KBM-7 (cell line): ENCODE measurements at regions not wholly inside any gene's neighbourhood (a gene's known extent, or its start where the extent isn't known, plus 50 kb on each side); places are given as distances from the start of the nearest gene placed in this dataset.
"Not testable (repeated sequence)": the region's sequence is repeated elsewhere in the genome, so short reads cannot be mapped to it uniquely, and the experiment has no call there.

Source experiments
- DNase-seq: peaks from one replicate; pipeline ENCODE4 v3.0.0-alpha.2; 2015
- in situ Hi-C: fragments of 300-500 bp; cut with MboI; formaldehyde crosslinking; loops from 2 replicates; pipeline ENCODE4 v1.14.3; 2020; ENCODE audit warnings: low sequenced_read_pairs, low pct_unique_long_range_greater_than_20kb, mixed read lengths

DNA sequence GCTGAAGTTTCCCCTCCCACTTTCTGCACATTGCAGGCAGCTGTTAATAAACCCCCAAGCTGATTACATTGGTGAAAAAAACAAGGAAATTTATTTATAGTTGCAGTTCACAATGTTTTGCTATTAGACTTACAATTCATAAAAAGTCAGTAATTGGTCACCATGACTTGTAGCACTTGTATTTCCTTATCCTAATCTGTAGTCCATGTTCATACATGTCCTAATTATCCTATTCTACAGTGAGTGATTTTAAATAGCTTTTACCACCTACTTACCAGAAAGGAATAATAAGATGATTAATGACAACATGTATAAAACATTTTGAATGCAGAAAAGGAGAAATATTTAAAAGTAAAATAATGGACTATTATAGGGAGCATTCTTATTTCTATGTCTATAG, 760.0 kb upstream of the RIOK2 start:
- no peak for DNase-seq
- in situ Hi-C loops = no loop called here

DNA sequence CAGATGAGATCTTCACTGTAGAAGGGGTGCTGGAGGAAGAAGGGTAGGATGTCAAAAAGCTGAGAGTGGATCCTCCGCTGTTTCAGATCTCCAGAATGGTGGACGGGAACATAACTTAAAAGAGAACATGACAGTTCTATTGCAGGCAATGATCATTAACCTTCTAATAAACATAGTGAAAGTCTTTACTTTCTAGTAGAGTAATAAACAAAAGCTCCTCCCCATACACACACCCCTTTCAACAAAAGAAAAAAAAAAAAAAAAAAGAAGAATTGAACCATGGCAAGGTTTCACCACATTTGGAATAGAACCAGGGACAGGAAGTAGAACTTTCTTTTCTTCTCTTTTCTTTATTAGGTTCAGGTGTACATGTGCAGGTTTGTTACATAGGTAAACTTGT, 768.1 kb upstream of the RIOK2 start:
- no peak for DNase-seq
- in situ Hi-C loops = no loop called here

DNA sequence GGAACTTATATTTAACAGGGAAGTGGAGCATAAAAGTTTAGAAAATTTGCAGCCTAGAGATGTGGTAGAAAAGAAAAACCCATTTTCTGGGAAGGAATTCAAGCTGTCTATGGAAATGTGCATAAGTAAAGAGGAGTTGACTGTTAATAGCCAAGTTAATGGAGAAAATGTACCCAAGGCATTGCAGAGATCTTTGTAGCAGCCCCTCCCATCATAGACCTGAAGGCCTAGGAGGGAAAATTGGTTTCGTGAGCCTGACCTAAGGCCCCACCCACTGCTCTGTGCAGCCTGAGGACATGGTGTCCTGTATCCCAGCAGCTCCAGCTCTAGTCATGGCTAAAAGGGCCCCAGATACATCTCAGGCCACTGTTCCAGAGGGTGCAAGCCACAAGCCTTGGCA, 772.4 kb upstream of the RIOK2 start:
- no peak for DNase-seq
- in situ Hi-C loops = no loop called here

DNA sequence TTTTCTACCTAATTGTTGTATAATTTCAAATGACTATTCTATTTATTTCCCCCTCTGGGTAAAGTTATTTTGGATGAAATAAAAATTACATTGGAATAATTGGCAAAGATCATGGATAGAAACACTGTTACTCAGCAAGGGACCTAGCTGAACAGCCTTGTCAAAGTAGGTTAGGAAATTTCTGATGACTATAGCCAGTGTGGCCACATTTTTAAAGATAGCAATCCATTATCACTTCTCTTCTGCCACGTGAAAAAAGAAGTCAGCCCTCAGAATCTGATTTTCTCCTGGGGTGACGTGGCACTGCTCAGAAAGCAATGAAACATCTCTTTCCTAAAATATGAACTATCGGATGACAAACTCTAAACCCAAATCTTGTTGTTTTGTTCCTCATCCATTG, 784.2 kb upstream of the RIOK2 start:
- in situ Hi-C loops = no loop called here
- no peak for DNase-seq

DNA sequence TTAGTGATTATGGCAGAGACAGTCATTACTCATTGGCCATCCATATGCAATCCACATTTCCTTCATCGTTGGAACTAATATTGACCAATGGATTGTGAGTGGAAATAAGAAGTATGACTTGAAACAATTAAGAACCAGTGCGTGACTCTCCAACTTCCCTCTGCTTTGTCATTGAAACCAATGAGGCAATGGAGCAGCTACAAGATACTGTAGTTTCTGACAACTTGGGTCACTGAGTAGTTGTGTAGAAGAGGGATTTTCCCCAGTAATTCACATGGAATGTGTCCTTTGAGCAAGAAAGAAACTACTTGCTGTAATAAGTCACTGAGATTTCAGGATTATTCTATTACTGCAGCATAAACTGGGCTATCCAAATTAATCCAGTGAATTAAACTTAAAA, 785.3 kb upstream of the RIOK2 start:
- no peak for DNase-seq
- in situ Hi-C loops = no loop called here

DNA sequence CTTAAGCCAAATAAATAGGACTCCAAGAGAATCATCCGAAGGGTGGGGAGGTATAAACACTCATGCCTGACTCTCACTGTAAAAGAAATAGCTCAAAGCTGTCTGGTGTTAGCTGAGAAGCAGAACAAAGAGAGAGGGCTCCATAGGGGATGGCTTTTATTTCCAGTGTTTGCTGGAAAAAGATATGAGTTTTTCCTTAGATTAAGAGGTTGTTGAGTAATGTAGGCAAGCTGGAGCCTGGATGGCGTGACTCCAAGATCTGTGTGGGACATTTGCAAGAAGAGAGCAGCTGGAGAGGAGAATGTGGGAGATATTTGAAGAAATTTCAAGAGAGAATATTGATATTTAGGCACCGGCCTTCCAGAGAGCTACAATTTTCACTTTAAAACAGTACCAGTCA, 793.7 kb upstream of the RGMB start:
- in situ Hi-C loops = no loop called here
- no peak for DNase-seq

DNA sequence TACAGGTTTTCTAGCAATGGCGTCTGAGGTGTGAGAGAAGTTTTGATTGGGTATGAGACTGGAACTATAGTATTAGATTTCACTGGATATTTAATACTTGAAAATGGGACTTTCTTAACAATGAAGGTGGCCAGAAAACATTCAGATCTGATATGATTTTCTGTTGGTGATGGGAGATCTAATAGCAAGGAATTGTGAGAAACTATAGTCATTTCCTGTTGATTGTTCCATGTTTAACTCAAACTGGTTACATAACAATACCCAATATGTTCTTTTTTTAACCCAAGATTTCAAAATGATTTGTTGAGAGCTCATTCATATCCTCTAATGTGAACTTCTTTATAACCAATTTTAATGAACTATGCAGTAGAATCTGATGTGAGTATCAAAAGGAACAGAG, 793.2 kb upstream of the RGMB start:
- in situ Hi-C loops = no loop called here
- no peak for DNase-seq

DNA sequence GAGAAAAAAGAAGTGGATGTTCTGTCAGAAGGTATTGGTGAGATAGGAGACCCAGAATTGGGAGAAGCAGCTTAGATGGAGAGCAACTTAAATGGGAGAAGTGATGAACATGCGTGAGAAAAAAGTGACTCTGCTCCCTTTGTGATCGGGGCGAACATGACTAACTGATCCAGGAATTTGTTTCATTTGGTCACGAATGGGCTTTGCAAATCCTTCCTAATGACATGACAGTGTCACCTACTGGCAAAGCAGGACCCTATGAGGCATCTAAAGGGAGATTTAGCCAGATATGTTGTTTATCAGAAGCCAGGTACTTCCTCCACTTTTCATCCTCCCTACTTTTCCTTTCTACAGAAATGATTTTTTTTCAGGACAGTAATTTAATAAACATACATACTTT, 787.4 kb upstream of the RGMB start:
- no peak for DNase-seq
- in situ Hi-C loops = no loop called here

DNA sequence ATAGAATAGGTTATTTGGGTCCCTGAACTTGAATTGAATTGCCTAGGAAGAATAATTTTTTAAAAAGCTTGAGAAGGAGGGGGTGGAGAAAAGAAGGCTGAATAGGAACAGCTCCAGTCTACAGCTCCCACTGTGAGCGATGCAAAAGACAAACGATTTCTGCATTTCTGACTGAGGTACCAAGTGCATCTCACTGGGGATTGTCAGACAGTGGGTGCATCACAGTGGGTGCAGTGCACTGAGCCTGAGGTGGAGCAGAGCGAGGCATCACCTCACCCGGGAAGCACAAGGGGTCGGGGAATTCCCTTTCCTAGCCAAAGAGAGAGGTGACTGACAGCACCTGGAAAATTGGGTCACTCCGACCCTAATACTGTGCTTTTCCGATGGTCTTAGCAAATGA, 782.2 kb upstream of the RGMB start:
- no peak for DNase-seq
- in situ Hi-C loops = no loop called here

DNA sequence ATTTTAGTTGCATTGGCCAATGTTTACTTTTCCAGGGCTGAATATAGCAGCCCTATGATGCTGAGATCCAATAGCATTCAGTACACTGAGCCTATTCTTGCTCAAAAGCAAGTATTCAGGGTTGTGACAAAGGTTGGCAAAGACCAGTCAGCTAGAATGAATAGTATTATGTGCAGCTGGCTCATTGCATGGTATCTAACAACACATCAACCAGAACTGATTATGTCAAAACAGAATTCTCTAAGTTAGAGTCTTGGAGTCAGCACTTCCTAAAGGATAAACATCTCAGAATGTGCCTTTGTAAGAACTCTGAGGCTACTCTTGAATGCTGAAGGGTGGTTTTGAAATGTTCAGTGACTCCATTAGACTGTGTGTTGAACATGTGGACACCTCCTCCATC, 774.5 kb upstream of the RGMB start:
- no peak for DNase-seq
- in situ Hi-C loops = no loop called here

DNA sequence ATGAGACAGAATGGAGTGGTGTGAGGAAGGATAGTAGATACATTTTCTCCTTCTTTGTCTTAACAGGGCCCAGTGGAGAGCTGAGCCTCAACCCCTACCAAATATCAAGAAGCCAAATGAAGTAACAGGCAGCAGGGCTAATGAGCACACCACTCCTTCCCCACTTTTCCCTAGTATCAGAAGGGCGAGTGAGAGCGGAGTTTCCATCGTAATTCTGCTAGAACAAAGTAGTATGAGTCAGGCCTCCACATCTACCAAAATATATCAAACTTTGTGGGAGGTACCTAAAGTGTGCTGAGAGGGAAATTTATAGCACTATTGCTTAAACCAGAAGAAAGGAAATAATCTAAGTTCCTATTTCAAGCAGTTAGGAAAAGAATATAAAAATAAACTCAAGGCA, 769.0 kb upstream of the RGMB start:
- DNase-seq = no peak
- in situ Hi-C loops = no loop called here

DNA sequence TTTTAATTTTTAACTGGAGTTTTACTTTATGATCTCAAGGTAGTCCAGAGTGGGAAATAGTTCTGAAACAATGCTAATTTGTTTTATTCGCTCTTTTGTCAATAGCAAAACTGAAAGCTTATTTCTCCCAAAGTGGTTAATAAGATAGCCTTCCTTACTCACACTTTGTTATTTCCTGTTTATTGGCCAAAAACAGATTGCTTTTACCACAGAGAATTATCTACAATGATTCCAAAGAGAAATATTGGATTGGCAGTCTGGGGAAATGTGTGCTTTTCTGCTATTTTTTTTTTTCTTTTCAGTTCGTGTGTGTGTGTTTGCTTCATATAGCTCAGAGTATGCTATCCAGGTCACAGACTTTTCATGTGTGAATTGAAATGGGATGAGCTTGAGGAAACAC, 756.7 kb upstream of the RGMB start:
- DNase-seq = no peak
- in situ Hi-C loops = no loop called here

DNA sequence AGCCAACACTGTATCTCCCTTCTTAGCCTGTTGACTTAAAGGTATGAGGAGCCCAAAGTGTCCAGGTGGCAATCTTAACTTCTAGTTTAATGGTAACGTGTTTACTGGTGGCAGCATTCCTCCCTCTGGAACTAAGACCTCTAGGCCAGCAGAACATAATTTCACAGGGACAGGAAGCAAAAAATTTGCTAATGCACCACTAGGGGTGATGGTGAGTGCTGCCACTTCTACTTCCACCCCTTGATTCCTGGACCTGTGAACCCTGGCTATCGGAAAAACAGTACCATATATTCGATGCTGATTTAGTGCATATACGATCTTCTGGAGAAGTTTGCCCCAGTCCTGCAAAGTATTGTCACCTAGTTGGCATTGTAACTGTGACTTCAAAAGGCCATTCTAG, 743.2 kb upstream of the RGMB start:
- in situ Hi-C loops, DNase-seq: not testable (repeated sequence)

DNA sequence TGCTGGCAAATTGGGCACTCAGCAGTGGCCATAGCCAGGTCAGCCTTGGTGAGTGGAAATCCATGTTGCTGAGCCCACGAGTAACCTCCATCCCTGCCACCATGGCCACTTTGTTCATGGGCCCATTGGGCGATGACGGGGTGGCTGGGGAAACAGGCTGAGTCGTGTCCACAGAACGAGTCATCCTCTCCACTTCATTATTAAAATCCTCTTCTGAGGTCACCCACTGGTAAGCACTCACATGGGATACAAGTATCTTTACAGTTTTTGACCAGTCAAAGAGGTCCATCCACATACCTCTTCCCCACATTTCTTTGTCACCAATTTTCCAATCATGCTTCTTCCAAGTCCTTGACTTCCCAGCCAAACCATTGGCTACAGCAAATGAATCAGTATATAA, 742.4 kb upstream of the RGMB start:
- DNase-seq, in situ Hi-C loops: not testable (repeated sequence)

DNA sequence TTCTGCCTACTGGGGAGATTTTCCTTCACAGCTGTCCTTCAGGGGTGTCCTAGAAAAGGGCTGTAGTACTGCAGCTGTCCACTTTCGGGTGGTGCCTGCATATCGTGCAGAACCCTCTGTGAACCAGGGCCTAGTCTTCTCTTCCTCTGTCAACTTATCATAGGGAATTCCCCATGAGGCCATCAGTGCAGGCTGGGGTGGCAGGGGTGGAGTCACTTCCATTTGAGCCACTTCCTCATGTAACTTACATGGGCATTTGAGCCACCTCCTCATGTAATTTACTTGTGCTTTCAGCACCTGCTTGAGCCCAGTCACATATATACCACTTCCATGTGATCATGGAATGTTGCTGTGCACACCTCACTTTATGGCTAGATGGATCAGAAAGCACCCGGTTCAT, 742.0 kb upstream of the RGMB start:
- in situ Hi-C loops = no loop called here
- no peak for DNase-seq

DNA sequence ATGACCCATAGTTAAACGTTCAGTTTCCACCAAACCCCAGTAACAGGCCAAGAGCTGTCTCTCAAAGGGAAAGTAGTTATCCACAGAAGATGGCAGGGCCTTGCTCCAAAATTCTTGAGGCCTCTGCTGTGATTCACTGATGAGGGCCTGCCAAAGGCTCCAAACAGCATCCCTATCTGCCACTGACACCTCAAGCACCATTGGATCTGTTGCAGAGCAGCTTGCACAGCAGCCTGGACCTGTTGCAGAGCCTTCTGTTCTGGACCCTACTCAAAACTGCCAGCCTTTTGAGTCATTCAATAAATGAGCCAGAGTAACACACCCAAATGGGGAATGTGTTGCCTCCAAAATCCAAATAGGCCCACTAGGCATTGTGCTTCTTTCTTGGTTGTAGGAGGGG, 741.5 kb upstream of the RGMB start:
- DNase-seq = no peak
- in situ Hi-C loops = no loop called here

DNA sequence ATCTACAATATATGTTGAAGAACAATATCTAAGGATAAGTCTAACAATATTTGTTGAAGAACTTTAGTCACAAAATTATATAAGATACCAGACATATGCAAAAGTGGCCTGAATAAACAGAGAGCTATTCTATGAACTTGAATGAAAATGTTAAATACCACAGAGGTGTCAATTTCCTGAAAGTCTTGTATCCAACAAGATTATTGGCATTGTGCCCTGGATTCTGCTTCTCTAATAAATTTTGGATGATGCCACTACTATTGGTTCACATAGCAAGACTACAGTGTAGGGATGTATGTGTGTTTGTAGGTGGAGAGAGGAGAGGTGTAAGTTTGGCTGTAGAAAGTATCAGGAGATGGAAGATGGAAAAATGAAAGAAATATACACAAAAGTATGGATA, 731.8 kb upstream of the RGMB start:
- in situ Hi-C loops = no loop called here
- no peak for DNase-seq

DNA sequence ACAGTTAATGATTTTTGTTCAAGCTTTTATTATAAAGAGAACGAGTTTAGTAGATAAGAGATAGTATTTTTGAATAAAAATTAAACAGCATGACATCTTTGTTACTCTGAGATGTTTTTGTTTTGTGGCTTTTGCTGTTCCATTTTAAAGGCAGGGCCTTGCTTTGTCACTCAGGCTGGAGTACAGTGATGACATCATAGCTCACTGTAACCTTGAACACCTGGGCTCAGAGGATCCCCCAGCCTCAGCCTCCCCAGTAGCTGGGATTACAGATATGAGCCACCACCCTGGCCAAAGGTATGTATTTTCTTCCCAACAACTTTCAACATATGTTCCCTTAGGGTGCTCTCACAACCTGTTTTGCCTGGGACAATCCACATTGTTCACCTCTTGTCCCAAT, 730.9 kb upstream of the RGMB start:
- DNase-seq = no peak
- in situ Hi-C loops = no loop called here

DNA sequence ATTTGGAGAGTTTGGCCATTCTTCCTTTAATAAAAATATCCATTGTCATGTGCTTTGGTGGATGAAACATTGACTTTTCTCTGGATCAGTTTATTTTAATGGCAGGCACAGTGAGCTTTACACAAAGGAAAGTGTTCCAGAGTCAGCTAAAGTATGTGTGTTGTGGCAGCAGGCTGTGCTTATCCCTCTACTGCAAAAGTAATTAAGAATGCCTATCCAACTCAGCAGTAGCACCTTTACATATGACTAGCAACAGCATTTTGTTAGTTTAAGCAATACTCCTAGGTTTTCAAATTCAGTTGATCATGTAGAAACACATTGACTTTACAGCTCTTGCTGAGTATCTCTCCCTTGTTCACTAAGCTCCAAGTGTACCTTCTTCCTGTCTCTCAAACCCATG, 730.5 kb upstream of the RGMB start:
- in situ Hi-C loops = no loop called here
- DNase-seq = no peak

DNA sequence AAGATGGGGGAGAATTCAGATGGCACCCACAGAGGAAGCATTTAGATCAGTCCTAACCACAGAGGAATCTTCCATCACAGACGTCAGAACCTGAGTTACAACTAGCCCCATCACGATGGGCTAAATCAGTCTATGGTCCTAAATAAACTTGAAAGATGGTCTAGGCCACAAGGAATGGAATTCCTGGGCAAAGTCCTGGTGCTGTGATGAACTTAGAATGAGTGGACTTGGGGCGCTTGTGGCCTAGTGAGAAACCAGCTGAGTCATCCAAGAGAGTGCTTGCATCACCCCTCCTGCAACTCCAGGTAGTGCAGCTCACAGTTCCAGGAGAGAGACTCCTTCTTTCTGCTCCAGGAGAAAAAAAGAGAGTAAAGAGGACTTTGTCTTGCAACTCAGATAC, 722.9 kb upstream of the RGMB start:
- no peak for DNase-seq
- in situ Hi-C loops = no loop called here

DNA sequence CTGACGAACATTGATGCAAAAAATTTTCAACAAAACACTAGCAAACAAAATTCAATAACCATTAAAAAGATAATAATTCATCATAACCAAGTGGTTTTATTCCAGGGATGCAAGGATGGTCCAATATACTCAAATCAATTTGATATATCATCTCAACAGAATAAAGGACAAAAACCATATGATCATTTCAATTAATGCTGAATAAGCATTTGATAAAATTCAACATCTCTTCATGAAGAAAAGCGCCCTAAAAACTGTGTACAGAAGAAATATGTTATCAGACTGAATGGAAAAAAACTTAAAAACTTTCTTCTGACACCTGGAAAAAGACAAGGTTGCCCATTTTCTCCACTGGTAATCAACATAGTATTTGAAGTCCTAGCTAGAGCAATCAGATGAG, 720.3 kb upstream of the RGMB start:
- no peak for DNase-seq
- in situ Hi-C loops = no loop called here

DNA sequence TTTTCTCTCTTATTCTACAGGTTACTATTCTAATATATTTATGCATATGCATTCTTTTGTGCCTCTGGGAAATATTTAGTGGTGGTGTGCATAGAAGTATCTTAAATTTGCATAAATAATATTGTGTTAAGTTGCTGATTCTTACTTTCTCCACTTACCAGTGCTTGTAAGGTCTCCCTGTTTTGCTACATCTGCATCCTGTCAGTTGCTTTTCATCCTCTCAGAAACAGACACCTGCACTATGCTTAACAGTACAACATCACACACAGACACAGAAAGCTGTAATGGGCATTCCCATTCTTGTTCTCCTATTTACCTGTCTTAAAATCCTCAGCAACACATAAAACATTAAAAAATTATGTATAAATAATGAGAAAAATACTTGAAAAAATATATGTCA, 713.3 kb upstream of the RGMB start:
- DNase-seq = no peak
- in situ Hi-C loops = no loop called here
